HEK293 (cell line): ENCODE measurements at regions not wholly inside any gene's neighbourhood (a gene's known extent, or its start where the extent isn't known, plus 50 kb on each side); places are given as distances from the start of the nearest gene placed in this dataset.

Experiments used
- KLF8 ChIP-seq: fragments of 450-650 bp; formaldehyde crosslinking; IDR thresholded peaks from 2 replicates; pipeline ENCODE4 v1.5.1; 2016; ENCODE audit warnings: missing biosample characterization, missing genetic modification characterization
- YY1 ChIP-seq: fragments of 450-650 bp; formaldehyde crosslinking; IDR thresholded peaks from 2 replicates; pipeline ENCODE4 v1.5.1; 2018; ENCODE audit warnings: missing biosample characterization, missing genetic modification characterization
- ZNF121 ChIP-seq: fragments of 450-650 bp; formaldehyde crosslinking; IDR thresholded peaks from 2 replicates; pipeline ENCODE4 v1.5.1; 2016; ENCODE audit warnings: missing biosample characterization, missing genetic modification characterization
- ZNF530 ChIP-seq: fragments of 450-650 bp; formaldehyde crosslinking; IDR thresholded peaks from 2 replicates; pipeline ENCODE4 v1.5.1; 2016; ENCODE audit warnings: low read depth, missing biosample characterization, missing genetic modification characterization
- TF ChIP-seq, protein P1 (sequence below): fragments of 450-650 bp; formaldehyde crosslinking; IDR thresholded peaks from 2 replicates; pipeline ENCODE4 v1.5.1; 2016; ENCODE audit warnings: missing biosample characterization, missing genetic modification characterization

DNA sequence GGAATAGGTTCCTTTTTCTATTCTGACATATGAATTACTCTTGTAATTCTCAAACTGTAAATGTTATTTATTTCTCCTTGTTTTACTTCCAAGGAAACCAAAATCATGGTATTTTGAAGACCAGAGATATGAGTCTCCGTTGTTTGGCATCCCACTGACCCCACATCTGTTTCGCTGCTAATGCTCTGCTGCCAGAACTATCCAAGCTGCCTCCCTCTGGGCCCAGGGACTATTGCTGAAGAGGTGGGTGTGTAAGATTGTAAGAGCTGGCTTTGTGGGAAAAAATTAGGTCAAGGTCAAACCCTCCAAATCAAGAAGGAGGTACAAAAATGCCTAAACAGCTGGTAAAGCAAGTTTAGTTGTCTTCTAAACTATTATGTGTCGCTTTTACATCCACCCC, 129.4 kb upstream of the MYO10 start:
- TF ChIP-seq, protein P1, sequence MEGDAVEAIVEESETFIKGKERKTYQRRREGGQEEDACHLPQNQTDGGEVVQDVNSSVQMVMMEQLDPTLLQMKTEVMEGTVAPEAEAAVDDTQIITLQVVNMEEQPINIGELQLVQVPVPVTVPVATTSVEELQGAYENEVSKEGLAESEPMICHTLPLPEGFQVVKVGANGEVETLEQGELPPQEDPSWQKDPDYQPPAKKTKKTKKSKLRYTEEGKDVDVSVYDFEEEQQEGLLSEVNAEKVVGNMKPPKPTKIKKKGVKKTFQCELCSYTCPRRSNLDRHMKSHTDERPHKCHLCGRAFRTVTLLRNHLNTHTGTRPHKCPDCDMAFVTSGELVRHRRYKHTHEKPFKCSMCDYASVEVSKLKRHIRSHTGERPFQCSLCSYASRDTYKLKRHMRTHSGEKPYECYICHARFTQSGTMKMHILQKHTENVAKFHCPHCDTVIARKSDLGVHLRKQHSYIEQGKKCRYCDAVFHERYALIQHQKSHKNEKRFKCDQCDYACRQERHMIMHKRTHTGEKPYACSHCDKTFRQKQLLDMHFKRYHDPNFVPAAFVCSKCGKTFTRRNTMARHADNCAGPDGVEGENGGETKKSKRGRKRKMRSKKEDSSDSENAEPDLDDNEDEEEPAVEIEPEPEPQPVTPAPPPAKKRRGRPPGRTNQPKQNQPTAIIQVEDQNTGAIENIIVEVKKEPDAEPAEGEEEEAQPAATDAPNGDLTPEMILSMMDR (tag by site-specific recombination) = no peak
- TF ChIP-seq KLF8 (no peak), ZNF121 (tag by site-specific recombination) (no peak), ZNF530 (tag by site-specific recombination) (no peak), YY1 (tag by site-specific recombination) (no peak)
